ENCODE measurements at regions not wholly inside any gene's neighbourhood (a gene's known extent, or its start where the extent isn't known, plus 50 kb on each side); places are given as distances from the start of the nearest gene placed in this dataset.

- TF ChIP-seq ZNF274 (IDR thresholded peaks at IDR 0.05; ENCODE audit: low read depth, low read length) (no peak), SUZ12 (IDR thresholded peaks at IDR 0.05; ENCODE audit: extremely low read depth, insufficient read depth, insufficient read length) (no peak)
These were observed 320.8 kb upstream of the NRP1 start for GRCh38 chr10:33655165-33655815.

Data from NT2/D1 (cell line).